Activated naive CD4-positive, alpha-beta T cell treated with anti-CD3 and anti-CD28 coated beads, Interleukin-2, amount 50 U/mL, for 24 hours (primary cell): ENCODE measurements at regions not wholly inside any gene's neighbourhood (a gene's known extent, or its start where the extent isn't known, plus 50 kb on each side); places are given as distances from the start of the nearest gene placed in this dataset.

ENCODE experiments used
- H3K27ac Mint-ChIP-seq: one replicate; pipeline ENCODE4 v1.8.0; 2021; ENCODE audit warnings: mild to moderate bottlenecking, mixed read lengths
- H3K27me3 Mint-ChIP-seq: one replicate; pipeline ENCODE4 v1.8.0; 2021; ENCODE audit warnings: mixed read lengths
- H3K36me3 Mint-ChIP-seq: one replicate; pipeline ENCODE4 v1.8.0; 2021; ENCODE audit warnings: mixed read lengths
- H3K4me1 Mint-ChIP-seq: one replicate; pipeline ENCODE4 v1.8.0; 2021; ENCODE audit warnings: mixed read lengths
- H3K4me3 Mint-ChIP-seq: one replicate; pipeline ENCODE4 v1.8.0; 2021; ENCODE audit warnings: mild to moderate bottlenecking, mixed read lengths
- H3K9me3 Mint-ChIP-seq: one replicate; pipeline ENCODE4 v1.8.0; 2021; ENCODE audit warnings: mixed read lengths

DNA sequence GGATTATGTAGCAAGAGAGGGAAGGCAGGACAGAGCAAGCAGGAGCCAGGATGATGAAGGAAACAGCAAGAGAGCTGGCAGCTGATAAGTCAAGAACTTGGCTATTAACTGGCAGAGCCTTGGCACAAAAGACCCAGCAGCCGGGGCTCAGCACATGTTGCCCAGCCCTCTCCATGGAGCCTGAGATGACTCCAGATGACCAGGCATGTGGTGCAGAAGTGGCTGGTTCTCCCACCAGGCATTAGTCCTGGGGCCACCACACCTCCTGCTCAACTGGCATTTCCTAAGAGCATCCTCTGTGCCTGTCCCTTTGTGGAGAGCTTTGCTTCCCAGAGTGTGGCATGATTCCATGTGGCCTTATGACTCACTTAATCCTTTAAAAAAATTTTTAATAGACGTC lies 522.6 kb downstream of the MN1 start:
- peaks cover 10% of the 10 kb centered on the region for H3K27me3 Mint-ChIP-seq
- no peaks in the 10 kb centered on the region for H3K36me3 Mint-ChIP-seq
- H3K4me3 Mint-ChIP-seq: no peak overlapping the region
- H3K9me3 Mint-ChIP-seq: no peaks in the 10 kb centered on the region
- no peak overlapping the region for H3K27ac Mint-ChIP-seq
- H3K4me1 Mint-ChIP-seq: no peaks in the 10 kb centered on the region

DNA sequence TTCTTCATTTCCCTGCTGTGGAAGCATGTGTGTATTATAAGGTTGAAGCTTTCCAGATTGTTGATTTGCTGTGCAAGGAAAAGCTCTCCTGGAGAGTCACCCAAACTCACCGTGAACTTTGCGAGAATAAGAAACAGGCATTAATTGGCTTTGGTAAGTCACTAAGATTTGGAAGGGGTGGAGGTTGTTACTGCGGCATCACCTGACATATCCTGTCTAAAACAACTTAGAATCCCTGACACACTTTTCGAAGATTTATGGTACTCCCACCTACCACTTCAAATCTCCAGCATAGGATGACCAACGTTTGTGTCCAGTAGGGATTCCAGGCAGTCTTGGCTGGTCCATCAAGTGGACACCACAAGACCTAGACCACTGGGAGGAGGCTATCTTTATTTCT lies 518.3 kb downstream of the MN1 start:
- no peaks in the 10 kb centered on the region for H3K36me3 Mint-ChIP-seq
- no peaks in the 10 kb centered on the region for H3K4me1 Mint-ChIP-seq
- H3K9me3 Mint-ChIP-seq: no peaks in the 10 kb centered on the region
- peaks cover 6% of the 10 kb centered on the region for H3K27me3 Mint-ChIP-seq
- no peak overlapping the region for H3K4me3 Mint-ChIP-seq
- H3K27ac Mint-ChIP-seq: no peak overlapping the region

DNA sequence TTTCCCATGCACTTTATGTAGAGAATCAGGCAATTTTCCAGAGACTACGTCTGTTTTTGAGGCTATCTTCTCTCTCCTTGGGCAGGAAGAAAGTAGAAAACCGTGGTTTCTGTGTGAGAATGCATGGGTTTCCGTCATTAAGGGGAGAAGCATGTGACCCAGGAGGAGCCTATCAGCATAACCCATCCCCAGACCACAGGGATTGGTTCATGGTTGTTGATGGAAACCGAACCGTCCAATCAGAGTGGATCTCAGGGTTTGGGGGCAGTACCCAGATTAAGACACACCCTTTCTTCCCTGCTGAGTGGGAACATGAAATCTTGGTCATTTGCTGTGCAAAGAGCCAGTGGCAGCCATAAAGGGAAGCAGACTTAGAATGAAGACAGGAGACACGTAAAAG lies 517.8 kb downstream of the MN1 start:
- no peaks in the 10 kb centered on the region for H3K36me3 Mint-ChIP-seq

DNA sequence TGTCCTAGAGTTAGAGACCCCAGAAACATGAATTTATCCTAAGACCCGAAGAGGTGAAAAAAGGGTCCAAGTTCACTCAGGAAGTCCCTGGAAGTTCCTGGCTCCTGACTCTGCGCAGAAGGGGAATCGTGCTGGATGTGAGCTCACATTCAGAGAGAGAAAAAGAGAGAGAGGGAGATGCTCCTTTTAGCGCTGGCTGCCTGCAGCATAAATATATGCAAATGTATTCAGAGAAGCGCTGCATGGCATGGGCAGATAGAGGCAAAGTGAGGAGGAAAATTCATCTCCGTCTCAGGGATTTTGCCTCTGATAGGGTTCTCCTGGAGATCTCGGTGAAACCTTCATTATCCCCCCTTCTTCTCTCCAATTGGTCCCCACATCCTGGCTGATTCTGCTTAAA lies 517.2 kb downstream of the MN1 start:
- no peaks in the 10 kb centered on the region for H3K4me1 Mint-ChIP-seq
- H3K27ac Mint-ChIP-seq: no peak overlapping the region
- H3K36me3 Mint-ChIP-seq: no peaks in the 10 kb centered on the region
- H3K4me3 Mint-ChIP-seq: no peak overlapping the region
- peaks cover 5% of the 10 kb centered on the region for H3K27me3 Mint-ChIP-seq
- no peaks in the 10 kb centered on the region for H3K9me3 Mint-ChIP-seq

More for the DNA sequence above, 517.8 kb downstream of the MN1 start:
- H3K27me3 Mint-ChIP-seq: peaks cover 6% of the 10 kb centered on the region
- H3K4me3 Mint-ChIP-seq: no peak overlapping the region
- H3K4me1 Mint-ChIP-seq: no peaks in the 10 kb centered on the region
- no peak overlapping the region for H3K27ac Mint-ChIP-seq
- no peaks in the 10 kb centered on the region for H3K9me3 Mint-ChIP-seq

DNA sequence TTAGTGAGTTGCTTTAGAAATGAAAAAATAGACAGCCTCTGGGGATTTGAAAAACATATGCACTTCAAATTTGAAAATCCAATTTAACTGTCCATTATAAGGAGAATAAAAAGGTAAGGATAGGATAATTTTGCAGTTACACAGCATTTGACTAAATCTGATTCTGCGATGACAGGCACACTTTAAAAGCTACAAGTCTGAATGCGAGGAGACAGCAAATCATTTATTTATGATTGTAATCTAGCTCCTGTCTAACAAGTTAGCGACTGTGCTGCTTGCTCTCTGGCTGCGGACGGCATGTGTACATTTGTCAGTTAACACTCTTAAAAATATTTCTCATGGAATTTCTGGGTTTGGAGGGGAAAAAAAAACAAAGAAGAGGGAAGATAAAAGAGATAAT lies 514.8 kb downstream of the MN1 start:
- Mint-ChIP-seq H3K9me3 (no peaks in the 10 kb centered on the region), H3K4me1 (no peaks in the 10 kb centered on the region), H3K36me3 (no peaks in the 10 kb centered on the region), H3K27ac (no peak overlapping the region), H3K4me3 (no peak overlapping the region), H3K27me3 (peaks cover under 1% of the 10 kb centered on the region)

DNA sequence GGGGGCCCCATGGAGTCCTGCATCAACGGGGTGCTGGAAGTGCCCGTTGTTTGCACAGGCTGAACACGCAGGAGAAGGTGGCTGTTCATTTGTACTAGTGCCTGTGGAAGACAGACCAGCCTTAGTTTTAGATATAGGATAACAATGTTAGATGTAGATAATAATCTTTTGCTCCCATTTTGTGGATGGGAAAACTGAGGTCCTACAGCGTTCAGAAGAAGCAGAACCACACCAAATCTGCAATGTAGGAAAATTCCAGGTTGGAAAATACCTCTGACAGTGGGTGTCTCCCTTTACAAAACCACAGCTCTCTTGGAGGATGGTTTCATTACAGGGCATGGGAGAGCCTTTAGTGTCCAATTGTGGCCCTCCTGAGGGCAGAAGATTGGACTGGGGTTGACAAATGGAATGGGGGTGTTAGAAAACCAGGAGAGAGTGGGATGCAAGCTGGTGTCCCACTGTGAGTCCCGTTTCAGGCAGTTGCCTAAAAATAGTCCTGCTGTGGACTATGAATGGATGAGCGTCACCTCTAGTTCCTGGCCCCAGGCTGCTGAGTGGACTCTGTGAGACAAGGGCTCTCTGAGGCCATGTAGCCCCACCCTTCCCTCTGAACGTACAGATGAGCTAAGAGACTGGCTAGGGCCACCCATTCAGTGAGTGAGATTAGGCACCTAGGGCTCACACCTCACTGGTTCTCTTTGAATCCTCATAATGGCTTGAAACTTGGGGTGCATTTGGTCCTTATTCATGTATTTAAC lies 508.8 kb downstream of the MN1 start:
- no peaks in the 10 kb centered on the region for H3K4me1 Mint-ChIP-seq
- no peak overlapping the region for H3K27ac Mint-ChIP-seq
- peaks cover 19% of the 10 kb centered on the region for H3K27me3 Mint-ChIP-seq
- H3K4me3 Mint-ChIP-seq: no peak overlapping the region
- no peaks in the 10 kb centered on the region for H3K9me3 Mint-ChIP-seq
- no peaks in the 10 kb centered on the region for H3K36me3 Mint-ChIP-seq

DNA sequence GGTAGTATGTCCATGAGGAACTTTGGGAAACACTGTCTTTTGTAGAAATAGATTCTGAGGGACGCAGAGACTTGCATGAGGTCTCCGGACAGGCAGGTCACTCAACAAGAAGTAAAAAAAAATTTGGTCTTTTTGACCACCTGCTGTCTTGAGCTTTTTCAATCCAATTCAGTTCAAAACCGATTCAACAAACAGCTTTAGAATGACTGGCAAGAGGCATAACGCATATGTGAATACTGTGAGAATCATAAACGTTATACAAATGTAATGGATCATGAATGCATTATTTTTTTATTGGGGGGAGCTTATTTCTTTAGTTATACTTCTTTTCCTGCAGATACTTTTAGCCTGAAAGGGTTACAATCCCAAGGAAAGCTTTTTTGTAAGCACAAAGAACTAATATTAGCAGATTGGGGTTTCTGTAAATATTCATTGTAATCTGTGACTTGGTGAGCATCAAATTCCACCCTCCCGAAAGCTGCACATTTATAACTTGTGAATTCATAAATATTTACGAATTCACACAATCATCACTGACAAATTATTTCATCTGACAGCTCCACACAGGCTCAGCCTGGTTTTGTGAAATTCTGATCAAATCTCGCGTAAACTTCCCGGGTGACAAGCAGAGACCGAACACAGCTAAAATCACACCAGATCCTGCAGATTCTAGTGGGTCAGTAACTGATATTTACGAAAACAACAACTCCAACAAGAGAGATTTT lies 507.7 kb downstream of the MN1 start:
- peaks cover 24% of the 10 kb centered on the region for H3K27me3 Mint-ChIP-seq
- no peak overlapping the region for H3K4me3 Mint-ChIP-seq
- H3K36me3 Mint-ChIP-seq: no peaks in the 10 kb centered on the region
- H3K4me1 Mint-ChIP-seq: no peaks in the 10 kb centered on the region
- no peak overlapping the region for H3K27ac Mint-ChIP-seq
- no peaks in the 10 kb centered on the region for H3K9me3 Mint-ChIP-seq

DNA sequence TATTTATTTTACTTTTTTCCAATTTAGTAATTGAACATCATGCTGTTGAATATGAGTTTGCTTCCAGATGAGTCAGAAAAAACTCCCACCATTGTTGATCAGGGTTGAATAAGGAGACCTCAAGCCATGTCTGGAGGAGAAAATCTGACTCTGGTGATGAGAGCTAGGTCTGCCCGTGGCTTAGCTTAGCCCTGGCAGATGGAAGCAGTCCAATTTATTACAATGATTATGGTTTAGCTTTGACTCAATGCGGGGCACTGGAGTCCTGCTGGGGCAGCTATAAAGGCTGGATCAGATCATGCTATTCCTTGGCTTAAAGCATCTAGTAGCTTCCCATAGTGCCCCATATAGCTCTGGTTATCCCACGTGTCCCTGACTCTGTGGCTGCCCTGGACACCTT lies 506.5 kb downstream of the MN1 start:
- Mint-ChIP-seq H3K4me3 (no peak overlapping the region), H3K4me1 (no peaks in the 10 kb centered on the region), H3K27me3 (peaks cover 27% of the 10 kb centered on the region), H3K36me3 (no peaks in the 10 kb centered on the region), H3K9me3 (no peaks in the 10 kb centered on the region), H3K27ac (no peak overlapping the region)

DNA sequence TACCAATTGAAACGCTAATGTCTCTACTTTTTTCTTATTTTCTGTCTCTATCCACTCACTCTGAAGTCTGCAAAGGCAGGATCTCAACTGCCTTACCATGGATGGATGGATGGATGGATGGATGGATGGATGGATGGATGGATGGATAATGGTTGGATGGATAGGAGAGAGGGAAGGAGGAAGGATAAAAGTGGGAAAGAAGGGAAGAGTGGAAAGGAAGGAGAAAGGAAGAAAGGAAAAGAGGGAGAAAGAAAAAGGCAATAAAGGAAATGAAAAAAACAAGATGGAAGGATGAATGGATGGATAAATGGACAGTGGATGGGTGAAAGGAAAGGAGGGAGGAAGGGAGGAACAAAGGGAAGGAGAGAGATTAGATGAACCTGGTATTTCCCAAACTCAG lies 506.0 kb downstream of the MN1 start:
- no peaks in the 10 kb centered on the region for H3K9me3 Mint-ChIP-seq
- peaks cover 27% of the 10 kb centered on the region for H3K27me3 Mint-ChIP-seq
- H3K4me1 Mint-ChIP-seq: no peaks in the 10 kb centered on the region
- H3K27ac Mint-ChIP-seq: no peak overlapping the region
- H3K36me3 Mint-ChIP-seq: no peaks in the 10 kb centered on the region
- H3K4me3 Mint-ChIP-seq: no peak overlapping the region

DNA sequence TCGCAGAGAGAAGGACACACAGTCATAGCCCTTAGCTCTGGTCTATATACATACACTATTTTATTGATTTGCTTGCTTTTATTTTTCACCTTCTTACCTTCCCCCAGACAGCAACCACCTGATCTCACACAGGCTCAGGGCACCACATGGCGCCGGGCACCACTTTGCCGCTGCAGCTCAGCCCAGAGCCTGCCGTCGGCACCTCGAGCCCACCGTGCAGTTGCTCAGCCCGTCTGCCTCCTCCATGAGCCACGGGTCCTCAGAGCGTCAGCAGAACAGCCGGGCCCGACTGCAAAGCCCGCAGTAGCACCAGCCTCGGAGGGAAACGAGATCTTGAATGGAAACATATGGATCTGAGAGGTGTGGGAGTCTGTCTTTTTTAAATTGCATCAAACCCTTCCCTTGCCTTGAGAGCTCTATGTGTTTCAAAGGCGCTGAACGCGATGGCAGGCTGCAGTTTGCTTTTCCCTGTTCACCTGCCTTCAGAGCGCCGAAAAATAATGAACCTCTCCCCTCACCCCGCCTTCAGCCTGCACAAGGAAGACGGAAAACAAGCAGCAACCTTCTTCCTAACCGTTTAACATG lies 505.4 kb downstream of the MN1 start:
- no peaks in the 10 kb centered on the region for H3K36me3 Mint-ChIP-seq
- H3K27ac Mint-ChIP-seq: no peak overlapping the region
- no peak overlapping the region for H3K4me3 Mint-ChIP-seq
- peaks cover 27% of the 10 kb centered on the region for H3K27me3 Mint-ChIP-seq
- H3K4me1 Mint-ChIP-seq: no peaks in the 10 kb centered on the region
- no peaks in the 10 kb centered on the region for H3K9me3 Mint-ChIP-seq

DNA sequence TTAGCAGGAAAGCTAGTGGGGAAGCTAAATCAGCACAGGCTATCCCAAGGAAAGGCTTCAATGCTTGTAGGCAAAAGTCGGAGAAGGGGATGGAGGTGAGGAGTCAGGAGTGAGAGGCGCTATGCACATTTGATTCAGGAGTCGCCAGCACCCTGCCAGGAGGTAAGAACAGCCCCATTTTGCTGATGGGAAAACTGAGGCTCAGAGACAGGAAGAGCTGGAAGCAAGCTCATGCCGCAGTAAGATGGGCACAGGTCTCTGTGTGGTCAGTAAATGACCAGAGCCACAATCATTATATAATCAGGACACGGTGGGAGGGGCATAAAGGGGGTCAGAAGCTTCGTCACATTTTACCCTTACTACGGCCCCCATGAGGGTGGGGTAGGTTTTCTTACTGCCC lies 504.4 kb downstream of the MN1 start:
- Mint-ChIP-seq H3K27me3 (peaks cover 27% of the 10 kb centered on the region), H3K27ac (no peak overlapping the region), H3K36me3 (no peaks in the 10 kb centered on the region), H3K9me3 (no peaks in the 10 kb centered on the region), H3K4me3 (no peak overlapping the region), H3K4me1 (no peaks in the 10 kb centered on the region)

DNA sequence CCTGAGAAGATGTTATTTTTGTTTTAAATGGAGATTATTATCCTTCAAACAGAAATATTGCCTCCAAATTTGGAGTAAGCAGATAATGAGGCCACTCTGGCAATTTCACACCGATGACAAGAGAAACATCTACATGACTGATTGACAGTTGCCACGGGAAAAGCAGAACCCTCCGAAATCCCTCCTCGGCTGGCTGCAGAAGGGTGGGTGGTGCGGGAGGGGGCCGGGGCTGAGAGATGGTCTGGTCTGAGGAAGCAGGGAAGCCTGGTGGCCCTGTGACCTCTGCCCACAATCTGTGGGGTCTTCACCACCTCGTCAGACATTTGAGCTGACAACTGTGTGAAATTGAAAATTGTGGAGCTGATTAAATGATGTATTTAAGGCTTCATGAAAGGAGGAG lies 503.2 kb downstream of the MN1 start:
- H3K27me3 Mint-ChIP-seq: peaks cover 26% of the 10 kb centered on the region
- H3K9me3 Mint-ChIP-seq: no peaks in the 10 kb centered on the region
- no peaks in the 10 kb centered on the region for H3K4me1 Mint-ChIP-seq
- no peak overlapping the region for H3K27ac Mint-ChIP-seq
- no peak overlapping the region for H3K4me3 Mint-ChIP-seq
- no peaks in the 10 kb centered on the region for H3K36me3 Mint-ChIP-seq

DNA sequence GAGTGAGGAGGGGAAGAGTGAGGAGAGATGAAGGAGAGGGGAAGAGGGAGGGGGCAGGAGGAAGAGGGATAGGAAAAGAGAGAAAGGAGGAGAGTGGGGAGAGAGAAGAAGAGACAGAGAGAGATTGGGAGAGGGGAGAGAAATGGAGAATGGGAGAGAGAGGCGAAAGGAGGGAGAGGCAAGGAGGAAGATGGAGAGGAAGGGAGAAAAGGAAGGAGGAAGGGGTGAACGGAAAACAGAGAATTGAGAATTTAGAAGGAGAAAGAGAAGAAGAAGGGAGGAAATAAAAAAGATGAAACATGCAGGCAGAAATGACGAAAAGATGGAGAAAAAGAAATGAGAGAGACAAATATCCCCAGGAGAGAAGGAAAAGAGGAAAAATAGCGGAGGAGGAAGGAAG lies 502.8 kb downstream of the MN1 start:
- Mint-ChIP-seq H3K27me3 (peaks cover 26% of the 10 kb centered on the region), H3K4me3 (no peak overlapping the region), H3K27ac (peak overlapping the region; percentile 33), H3K4me1 (no peaks in the 10 kb centered on the region), H3K9me3 (no peaks in the 10 kb centered on the region), H3K36me3 (no peaks in the 10 kb centered on the region)

DNA sequence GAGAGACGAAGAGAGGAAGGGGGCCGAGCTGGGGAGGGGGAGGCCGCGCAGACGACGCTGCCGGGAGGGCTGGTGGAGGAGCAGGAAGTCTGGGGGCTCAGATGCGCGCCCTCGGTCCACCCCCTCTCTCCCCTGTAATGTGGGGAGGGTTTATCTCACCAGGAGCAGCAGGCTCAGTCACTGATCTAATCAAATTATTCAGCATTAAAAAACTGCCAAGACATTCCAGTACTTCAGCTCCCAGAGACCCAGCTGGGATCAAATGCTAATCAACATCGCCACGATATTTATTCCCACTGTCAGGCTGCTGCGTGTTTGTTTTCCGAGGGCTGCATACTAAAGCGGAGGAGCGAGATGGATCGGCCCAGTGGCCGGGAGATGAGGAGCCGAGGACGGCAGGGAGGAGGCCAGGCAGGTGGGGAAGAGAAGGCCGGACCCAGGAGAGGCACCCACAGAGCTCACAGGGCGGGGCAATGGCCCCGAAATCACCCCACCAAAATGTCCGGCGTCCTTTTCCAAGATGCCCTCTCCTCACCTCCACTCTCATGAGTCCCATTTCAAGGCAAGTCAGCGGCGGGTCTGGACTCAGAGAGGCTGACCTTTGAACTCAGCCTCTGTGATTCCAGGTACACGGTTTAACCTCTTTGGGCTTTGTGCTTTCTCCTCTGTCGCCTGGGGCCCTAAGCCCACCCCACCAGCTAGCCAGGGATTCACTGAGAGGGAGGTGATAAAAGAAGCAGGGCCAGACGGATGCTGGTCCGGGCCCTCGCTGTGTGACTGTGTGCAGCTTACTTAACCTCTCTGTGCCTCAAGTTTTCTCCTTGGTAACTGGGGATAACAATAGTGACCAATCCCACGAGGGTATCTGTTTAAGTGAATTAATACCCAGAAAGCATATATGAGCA lies 502.1 kb downstream of the MN1 start:
- Mint-ChIP-seq H3K4me1 (no peaks in the 10 kb centered on the region), H3K9me3 (no peaks in the 10 kb centered on the region), H3K36me3 (no peaks in the 10 kb centered on the region), H3K27me3 (peaks cover 26% of the 10 kb centered on the region), H3K4me3 (no peak overlapping the region), H3K27ac (no peak overlapping the region)

DNA sequence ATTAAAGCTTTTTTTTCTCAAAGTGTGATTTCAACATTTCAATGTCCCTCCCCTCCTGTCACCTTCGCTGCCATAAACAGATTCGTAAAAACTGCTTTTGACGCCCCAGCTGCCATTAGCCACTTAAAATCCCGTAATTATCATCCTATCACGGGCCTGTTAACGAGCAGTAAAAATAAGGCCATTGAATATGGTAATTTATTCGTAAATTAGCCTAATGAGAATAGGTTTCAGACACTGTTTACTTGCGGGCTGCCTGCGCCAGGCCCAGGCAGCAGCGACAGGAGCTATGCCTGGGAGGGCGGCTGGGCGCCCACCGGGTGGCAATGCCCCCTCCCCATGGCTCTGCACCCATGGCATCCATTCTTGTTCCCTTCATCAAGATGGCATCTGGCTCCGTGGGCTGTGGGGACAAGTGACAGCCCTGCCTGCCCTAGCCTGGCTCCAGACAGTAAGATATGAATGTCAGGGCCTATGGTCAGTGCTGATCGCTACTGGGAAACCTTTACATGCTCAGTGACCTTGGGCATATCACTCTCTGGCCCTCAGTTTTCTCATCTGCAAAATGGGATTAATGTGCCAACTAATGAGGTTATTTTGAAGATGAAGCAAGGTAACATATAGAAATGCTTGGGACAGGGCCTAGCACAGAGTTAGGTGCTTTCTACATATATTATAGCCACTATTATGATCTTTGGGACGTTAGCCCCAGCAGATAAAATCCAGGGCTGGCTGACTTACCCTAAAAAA lies 500.8 kb downstream of the MN1 start:
- Mint-ChIP-seq H3K9me3 (no peaks in the 10 kb centered on the region), H3K27ac (no peak overlapping the region), H3K4me3 (no peak overlapping the region), H3K36me3 (no peaks in the 10 kb centered on the region), H3K27me3 (peaks cover 21% of the 10 kb centered on the region), H3K4me1 (no peaks in the 10 kb centered on the region)
